ENCODE measurements at regions not wholly inside any gene's neighbourhood (a gene's known extent, or its start where the extent isn't known, plus 50 kb on each side); places are given as distances from the start of the nearest gene placed in this dataset.

DNA sequence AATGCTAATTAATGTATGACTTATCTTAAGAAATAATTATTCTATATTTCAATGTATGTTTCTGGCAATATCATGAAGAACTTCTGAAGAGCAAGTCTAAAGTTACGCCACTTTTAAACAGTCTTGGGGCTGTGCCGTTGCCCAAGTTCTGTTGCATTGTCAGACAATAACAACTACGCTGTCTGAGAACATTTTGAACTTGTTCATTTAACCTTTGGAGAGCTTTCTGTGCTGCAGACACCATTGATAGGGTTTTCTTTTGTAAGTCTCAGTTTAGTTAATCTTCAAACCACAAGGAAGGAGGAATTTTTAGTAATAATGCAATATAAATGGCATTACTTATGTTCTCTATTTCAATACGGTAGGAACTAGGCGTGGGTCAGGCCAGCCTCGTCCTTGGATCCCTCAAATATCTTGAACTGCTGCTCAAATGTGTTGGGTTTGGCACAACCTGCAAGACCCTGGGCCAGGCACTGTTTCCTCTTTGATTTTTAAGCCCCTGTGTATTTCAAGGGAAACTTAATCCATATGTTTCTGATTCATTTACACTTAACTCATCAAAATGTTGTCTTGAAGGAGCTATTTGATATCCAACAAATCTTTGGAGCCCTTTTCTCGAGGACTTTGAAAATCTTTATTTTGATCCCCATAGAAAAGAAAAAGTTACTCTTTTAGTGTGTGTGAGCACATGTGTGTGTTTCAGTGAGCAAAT is 215.5 kb downstream of the INHBA start:
- TF ChIP-seq, protein P1, sequence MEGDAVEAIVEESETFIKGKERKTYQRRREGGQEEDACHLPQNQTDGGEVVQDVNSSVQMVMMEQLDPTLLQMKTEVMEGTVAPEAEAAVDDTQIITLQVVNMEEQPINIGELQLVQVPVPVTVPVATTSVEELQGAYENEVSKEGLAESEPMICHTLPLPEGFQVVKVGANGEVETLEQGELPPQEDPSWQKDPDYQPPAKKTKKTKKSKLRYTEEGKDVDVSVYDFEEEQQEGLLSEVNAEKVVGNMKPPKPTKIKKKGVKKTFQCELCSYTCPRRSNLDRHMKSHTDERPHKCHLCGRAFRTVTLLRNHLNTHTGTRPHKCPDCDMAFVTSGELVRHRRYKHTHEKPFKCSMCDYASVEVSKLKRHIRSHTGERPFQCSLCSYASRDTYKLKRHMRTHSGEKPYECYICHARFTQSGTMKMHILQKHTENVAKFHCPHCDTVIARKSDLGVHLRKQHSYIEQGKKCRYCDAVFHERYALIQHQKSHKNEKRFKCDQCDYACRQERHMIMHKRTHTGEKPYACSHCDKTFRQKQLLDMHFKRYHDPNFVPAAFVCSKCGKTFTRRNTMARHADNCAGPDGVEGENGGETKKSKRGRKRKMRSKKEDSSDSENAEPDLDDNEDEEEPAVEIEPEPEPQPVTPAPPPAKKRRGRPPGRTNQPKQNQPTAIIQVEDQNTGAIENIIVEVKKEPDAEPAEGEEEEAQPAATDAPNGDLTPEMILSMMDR (IDR thresholded peaks at IDR 0.05; ENCODE audit: insufficient read depth, low read length): no peak
- H3K4me3 ChIP-seq (ENCODE audit: low read depth, low read length): no peak overlapping the region
- peak; percentile 46 for DNase-seq (ENCODE audit: low read depth)

DNA sequence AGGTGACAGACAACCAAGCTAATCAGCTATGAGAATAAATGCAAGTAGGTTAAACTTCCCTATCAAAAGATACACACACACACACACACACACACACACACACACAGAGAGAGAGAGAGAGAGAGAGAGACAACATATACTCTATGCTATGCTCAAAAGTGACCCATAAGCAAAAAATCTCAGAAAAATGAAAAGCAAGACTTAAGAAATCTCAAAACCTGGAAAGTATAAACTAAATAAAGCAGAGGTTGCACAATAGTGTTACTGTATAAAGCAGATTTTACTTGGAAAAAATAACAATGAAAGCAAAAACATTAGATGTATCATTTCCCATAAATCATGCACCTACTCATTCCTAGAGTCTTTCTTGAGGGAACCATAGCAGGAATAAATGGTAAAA is 221.5 kb downstream of the INHBA start:
- H3K4me3 ChIP-seq (ENCODE audit: low read depth, low read length): no peak overlapping the region
- DNase-seq (ENCODE audit: low read depth): peak; percentile 77
- TF ChIP-seq, protein P1 (IDR thresholded peaks at IDR 0.05; ENCODE audit: insufficient read depth, low read length): no peak

- no peak overlapping the region for H3K4me3 ChIP-seq (ENCODE audit: low read depth, low read length)
- DNase-seq (ENCODE audit: low read depth): peak; percentile 72
- TF ChIP-seq, protein P1 (IDR thresholded peaks at IDR 0.05; ENCODE audit: insufficient read depth, low read length): no peak
Observed at GRCh38 chr7:41478187-41478586, 224.7 kb downstream of the INHBA start.

GRCh38 chr7:41476460-41476803 is 226.5 kb downstream of the INHBA start:
- TF ChIP-seq, protein P1 (IDR thresholded peaks at IDR 0.05; ENCODE audit: insufficient read depth, low read length): no peak
- DNase-seq (ENCODE audit: low read depth): no peak
- H3K4me3 ChIP-seq (ENCODE audit: low read depth, low read length): no peak overlapping the region

DNA sequence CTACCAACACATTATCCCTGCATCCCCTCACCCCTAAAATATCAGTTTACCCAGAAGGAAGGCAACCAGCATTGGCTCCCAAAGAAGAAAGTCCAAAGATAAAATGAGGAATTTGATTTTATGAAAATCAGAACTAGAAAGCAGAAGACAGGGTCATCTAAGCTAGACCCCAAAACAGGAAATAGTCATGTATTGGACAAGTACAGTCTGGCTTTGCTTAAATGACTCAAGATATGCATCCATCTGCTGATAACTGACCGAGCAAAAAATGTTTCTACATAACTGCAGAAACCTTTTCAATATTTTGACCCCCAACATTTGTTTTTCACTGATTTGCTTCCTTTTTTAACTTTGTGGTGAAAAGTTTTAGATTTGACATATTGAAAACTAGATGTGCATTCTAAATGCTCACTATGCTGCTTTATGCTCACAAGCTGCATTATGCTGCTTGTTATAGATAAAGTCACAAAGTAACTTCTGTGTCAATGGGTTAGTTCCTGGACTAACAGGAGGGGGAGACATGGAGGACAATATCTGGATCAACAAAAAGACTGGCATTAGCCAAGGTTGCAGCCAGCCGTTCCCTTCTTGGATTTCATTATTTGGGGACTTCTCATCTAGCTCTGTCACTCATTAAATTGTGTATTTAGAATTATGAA is 227.0 kb downstream of the INHBA start:
- TF ChIP-seq, protein P1 (IDR thresholded peaks at IDR 0.05; ENCODE audit: insufficient read depth, low read length): no peak

GRCh38 chr7:41472427-41473125 is 230.3 kb downstream of the INHBA start:
- no peak overlapping the region for H3K4me3 ChIP-seq (ENCODE audit: low read depth, low read length)
- TF ChIP-seq, protein P1 (IDR thresholded peaks at IDR 0.05; ENCODE audit: insufficient read depth, low read length): no peak
- DNase-seq (ENCODE audit: low read depth): peak; percentile 47

More for the DNA sequence above, 227.0 kb downstream of the INHBA start:
- no peak overlapping the region for H3K4me3 ChIP-seq (ENCODE audit: low read depth, low read length)
- DNase-seq (ENCODE audit: low read depth): no peak

Data from fibroblast of the aortic adventitia (primary cell).